ENCODE measurements at regions not wholly inside any gene's neighbourhood (a gene's known extent, or its start where the extent isn't known, plus 50 kb on each side); places are given as distances from the start of the nearest gene placed in this dataset.

DNA sequence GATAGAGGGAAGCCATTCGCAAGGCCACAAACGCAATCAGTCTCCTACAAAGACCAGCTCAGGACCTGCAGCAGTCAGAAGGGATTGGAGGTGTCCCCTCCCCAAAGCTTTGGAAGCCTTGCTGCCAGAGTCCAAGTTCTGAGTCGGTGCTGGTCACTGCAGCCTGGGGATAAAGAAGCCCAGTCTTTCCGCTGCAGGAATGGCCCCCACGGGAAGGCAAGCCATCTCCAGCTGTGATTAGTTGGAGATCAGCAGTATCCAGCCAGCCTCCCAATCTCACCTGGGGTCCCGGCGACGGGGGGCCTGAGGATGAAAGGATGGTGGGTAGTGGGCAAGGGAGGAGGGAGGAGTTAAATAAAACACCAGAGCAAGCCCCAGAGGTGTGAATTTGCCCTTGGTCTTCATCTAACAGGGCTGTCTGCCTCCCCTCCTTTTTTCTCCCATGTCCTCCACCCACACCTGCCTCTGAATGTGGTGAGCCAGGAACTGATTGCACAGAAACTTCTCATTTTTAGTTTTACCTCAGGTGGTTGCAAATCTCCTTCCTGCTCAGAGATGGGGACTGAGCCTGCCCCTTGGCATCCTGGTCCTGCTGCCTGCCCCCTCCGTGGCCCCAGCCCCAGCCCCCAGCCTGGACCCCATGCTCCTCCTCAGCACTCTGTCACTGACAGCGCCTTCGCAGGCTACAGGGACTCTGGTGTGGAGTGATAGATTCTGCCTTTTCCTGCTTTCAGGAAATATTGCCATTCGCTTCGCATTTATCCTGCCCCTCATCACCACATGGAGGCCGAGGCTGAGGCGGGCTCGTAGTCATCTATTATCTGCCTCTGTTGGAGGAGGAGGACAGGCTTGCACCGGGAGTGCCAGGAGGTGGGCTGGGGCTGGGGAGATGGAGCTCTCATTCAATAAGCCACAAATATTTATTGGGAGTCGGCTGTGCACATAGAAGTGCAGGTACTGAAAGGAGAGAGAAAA is 262.9 kb upstream of the SDK2 start:
- TF ChIP-seq, protein P1, sequence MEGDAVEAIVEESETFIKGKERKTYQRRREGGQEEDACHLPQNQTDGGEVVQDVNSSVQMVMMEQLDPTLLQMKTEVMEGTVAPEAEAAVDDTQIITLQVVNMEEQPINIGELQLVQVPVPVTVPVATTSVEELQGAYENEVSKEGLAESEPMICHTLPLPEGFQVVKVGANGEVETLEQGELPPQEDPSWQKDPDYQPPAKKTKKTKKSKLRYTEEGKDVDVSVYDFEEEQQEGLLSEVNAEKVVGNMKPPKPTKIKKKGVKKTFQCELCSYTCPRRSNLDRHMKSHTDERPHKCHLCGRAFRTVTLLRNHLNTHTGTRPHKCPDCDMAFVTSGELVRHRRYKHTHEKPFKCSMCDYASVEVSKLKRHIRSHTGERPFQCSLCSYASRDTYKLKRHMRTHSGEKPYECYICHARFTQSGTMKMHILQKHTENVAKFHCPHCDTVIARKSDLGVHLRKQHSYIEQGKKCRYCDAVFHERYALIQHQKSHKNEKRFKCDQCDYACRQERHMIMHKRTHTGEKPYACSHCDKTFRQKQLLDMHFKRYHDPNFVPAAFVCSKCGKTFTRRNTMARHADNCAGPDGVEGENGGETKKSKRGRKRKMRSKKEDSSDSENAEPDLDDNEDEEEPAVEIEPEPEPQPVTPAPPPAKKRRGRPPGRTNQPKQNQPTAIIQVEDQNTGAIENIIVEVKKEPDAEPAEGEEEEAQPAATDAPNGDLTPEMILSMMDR (IDR thresholded peaks at IDR 0.05): no peak
- DNase-seq: no peak
- Histone ChIP-seq H3K4me3 (no peak overlapping the region), H3K27me3 (peaks cover 0 to 38% of the 10 kb centered on the region in 2 donors), H3K36me3 (no peaks in the 10 kb centered on the region), H3K4me1 (peaks cover 0 to 3% (median 0%) of the 10 kb centered on the region in 4 donors), H3K27ac (no peak overlapping the region), H3K9me3 (no peaks in the 10 kb centered on the region)
- intact Hi-C loops (cut with DNase I; ENCODE audit: low total_unique reads): no loop called here

DNA sequence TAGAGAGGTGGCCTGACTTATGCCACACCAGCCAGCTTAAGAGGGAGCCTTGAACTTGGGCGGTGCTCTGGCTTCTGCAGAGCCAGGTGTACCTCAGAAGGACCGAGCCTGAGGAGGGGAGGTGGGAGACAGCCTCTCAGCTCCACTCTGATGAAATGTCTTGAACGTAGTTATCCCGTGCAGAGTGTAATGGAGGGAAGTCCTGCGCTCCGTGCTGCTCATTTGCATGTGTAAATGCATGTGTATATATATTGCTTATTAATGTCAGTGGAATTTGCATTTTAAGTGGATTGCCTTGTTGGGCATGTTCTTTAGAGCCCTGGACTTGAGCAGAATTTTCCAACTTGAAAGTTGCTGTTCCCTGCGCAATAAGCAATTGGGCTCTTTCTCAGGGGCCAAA is 264.9 kb upstream of the SDK2 start:
- intact Hi-C loops (cut with DNase I; ENCODE audit: low total_unique reads): no loop called here
- TF ChIP-seq, protein P1 (IDR thresholded peaks at IDR 0.05): no peak
- H3K27me3 ChIP-seq: peaks cover 0 to 19% of the 10 kb centered on the region in 2 donors

DNA sequence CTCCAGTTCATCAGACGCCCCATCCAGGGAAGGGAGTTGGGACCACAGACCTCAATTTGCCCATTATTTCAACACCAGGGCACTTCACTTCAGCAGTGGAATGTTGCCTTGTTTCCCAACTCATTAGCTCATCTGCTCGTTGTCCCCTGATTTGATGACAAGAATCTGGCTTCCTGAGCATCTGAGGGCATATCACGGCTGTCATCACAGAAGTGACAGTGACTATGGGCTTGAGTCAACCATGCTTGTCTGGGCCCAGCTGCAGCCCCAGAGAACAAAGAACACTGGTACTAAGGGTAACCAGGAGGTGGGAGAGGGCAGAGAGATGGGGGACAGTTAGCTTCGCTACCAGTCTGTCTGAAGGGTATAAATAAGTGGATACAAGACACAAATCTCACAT is 266.0 kb upstream of the SDK2 start:
- no peak for DNase-seq
- intact Hi-C loops (cut with DNase I; ENCODE audit: low total_unique reads): loop anchor here (10.0 kb wide), 1 partner anchor 1545 kb away; no protein-coding TSS in a partner anchor
- TF ChIP-seq, protein P1 (IDR thresholded peaks at IDR 0.05): no peak
- Histone ChIP-seq H3K9me3 (peaks cover 0 to 6% (median 0%) of the 10 kb centered on the region in 3 donors), H3K27ac (no peak overlapping the region), H3K4me1 (no peaks in the 10 kb centered on the region), H3K36me3 (no peaks in the 10 kb centered on the region), H3K27me3 (peaks cover 0 to 19% of the 10 kb centered on the region in 2 donors), H3K4me3 (no peak overlapping the region)

More for the DNA sequence above, 264.9 kb upstream of the SDK2 start:
- no peak overlapping the region for H3K4me3 ChIP-seq
- no peaks in the 10 kb centered on the region for H3K36me3 ChIP-seq
- DNase-seq: no peak
- H3K4me1 ChIP-seq: no peaks in the 10 kb centered on the region
- H3K9me3 ChIP-seq: no peaks in the 10 kb centered on the region
- H3K27ac ChIP-seq: no peak overlapping the region

DNA sequence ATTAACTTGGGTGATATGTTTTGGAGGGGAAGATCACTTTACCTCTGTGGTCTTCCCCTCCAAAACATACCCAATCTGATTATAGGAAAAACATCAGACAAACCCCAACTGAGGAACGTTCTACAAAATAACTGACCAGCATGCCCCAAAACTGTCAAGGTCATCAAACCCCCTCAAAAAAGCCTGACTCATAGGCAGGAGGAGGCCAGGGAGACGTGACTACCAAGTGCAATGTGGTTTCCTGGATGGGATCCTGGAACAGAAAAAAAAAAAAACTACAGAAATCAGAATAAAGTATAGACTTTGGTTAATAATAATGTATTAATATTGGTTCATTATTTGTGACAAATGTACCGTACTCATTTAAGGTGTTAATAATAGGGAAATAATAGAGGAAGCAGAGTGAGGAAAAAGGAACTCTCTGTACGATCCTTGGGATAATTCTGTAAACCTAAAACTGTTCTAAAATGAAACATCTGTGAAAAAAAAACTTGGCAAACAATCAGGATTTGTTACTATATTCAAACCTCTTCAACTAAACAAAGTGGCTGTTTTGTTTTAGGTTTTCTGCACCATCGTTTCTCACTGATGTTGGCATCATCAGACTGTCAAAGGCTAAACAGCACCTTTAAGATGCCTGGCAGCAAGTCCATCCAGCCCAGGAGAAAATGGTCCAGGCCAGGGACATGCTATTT is 266.7 kb upstream of the SDK2 start:
- Histone ChIP-seq H3K36me3 (no peaks in the 10 kb centered on the region), H3K4me1 (no peaks in the 10 kb centered on the region), H3K27ac (no peak overlapping the region), H3K4me3 (no peak overlapping the region), H3K27me3 (peaks cover 0 to 19% of the 10 kb centered on the region in 2 donors), H3K9me3 (peaks cover 0 to 12% (median 4%) of the 10 kb centered on the region in 3 donors)
- no peak for DNase-seq
- intact Hi-C loops (cut with DNase I; ENCODE audit: low total_unique reads): loop anchor here (10.0 kb wide), 1 partner anchor 1546 kb away; no protein-coding TSS in a partner anchor
- TF ChIP-seq, protein P1 (IDR thresholded peaks at IDR 0.05): no peak

DNA sequence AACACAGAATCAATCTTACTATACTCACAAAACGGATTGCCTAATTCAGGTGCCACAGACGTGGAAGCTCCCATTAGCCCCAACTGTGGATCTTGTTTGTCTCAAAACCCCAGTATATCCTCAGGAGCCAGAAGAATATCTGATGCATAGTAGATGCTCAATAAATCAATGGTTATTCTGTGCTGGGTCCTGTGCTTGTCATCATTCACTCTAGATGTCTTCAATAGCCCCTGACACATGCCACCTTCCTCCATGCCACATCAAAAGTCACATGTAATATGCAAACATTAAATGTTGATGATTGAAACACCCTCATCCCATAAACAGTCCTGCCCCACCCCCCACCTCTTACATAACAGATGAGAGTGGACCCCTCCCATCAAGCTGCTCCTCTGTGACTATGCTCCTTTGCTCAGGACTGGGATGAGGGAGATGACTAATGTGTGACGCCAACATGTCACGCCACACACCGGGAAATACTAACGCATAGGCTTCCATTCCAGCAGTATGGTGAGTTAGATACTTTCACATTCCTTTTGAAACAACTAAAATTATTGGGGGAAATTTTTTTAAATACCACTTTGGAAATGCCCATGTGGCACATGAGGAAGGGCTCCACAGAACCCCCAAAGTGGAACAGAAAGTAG is 267.6 kb upstream of the SDK2 start:
- Histone ChIP-seq H3K4me1 (no peaks in the 10 kb centered on the region), H3K27ac (no peak overlapping the region), H3K4me3 (no peak overlapping the region), H3K36me3 (no peaks in the 10 kb centered on the region), H3K9me3 (peaks cover 0 to 12% (median 4%) of the 10 kb centered on the region in 3 donors), H3K27me3 (peaks cover 0 to 10% of the 10 kb centered on the region in 2 donors)
- TF ChIP-seq, protein P1 (IDR thresholded peaks at IDR 0.05): no peak
- intact Hi-C loops (cut with DNase I; ENCODE audit: low total_unique reads): loop anchor here (10.0 kb wide), 1 partner anchor 1547 kb away; no protein-coding TSS in a partner anchor
- DNase-seq: no peak

Measured in tibial artery (tissue), 4 donors.